GM12878 (cell line): ENCODE measurements at regions not wholly inside any gene's neighbourhood (a gene's known extent, or its start where the extent isn't known, plus 50 kb on each side); places are given as distances from the start of the nearest gene placed in this dataset.

Experiments used
- ATAC-seq: fragments of 200-7000 bp; cut with Tn5 transposase; 3 replicates; pipeline ENCODE4 v1.9.1; 2020; ENCODE audit warnings: mild to moderate bottlenecking, moderate library complexity
- BruUV-seq: library from RNA; stranded (reverse); fragments of 400-500 nt; replicated peaks from 2 replicates; lab custom pipeline; 2021; lab: Mats Ljungman, UMichigan
- CTCF ChIA-PET: fragments of 300-600 bp; sonication (Branson Sonifier 250); formaldehyde crosslinking; extraction: SDS; loops from one replicate; lab custom pipeline; 2021; ENCODE audit warnings: inconsistent platforms; lab: Yijun Ruan, JAX
- POLR2A ChIA-PET: fragments of 350-600 bp; formaldehyde crosslinking; extraction: SDS; loops from one replicate; lab custom pipeline; 2021; ENCODE audit warnings: inconsistent platforms; lab: Charles Lee
- RAD21 ChIA-PET: fragments of 300-600 bp; sonication (Branson Sonifier 250); formaldehyde crosslinking; loops from one replicate; lab custom pipeline; 2023; ENCODE audit warnings: antibody characterized with exemption; ENCODE audit not compliant: unreplicated experiment; lab: Charles Lee
- SMC1A ChIA-PET: fragments of 300-600 bp; sonication (Branson Sonifier 250); formaldehyde crosslinking; loops from one replicate; lab custom pipeline; 2023; ENCODE audit not compliant: unreplicated experiment, uncharacterized antibody; lab: Charles Lee
- DNase-seq: peaks from one replicate; pipeline ENCODE4 v3.0.0-alpha.2; 2011; ENCODE audit warnings: low read depth, low spot score
- FAIRE-seq: peaks from 3 replicates; lab custom pipeline; 2011; peaks lifted over from hg19 to GRCh38; lab: Jason Lieb, UNC
- H2AFZ ChIP-seq: 2 replicates; pipeline ENCODE4 v1.6.0; 2011; ENCODE audit warnings: low read depth, low read length, control low read depth; ENCODE audit not compliant: control insufficient read depth
- H3K27ac ChIP-seq: 2 replicates; pipeline ENCODE4 v1.5.1; 2011; ENCODE audit warnings: control low read depth; ENCODE audit not compliant: control insufficient read depth, insufficient read depth
- H3K27me3 ChIP-seq, 2 experiments: replicated peaks in 1 of 2; 2 replicates each; pipeline versions ENCODE4 v1.6.0 to v1.6.1; 2011; ENCODE audit warnings: low read length in 1 of 2; ENCODE audit not compliant: control insufficient read depth in 2 of 2, insufficient read depth in 2 of 2
- H3K36me3 ChIP-seq, 2 experiments: 2 replicates each; pipeline ENCODE4 v1.5.1; 2011; ENCODE audit warnings: low read length in 1 of 2; ENCODE audit not compliant: control insufficient read depth in 2 of 2, insufficient read depth in 2 of 2
- H3K4me1 ChIP-seq: 2 replicates; pipeline ENCODE4 v1.6.1; 2011; ENCODE audit warnings: mild to moderate bottlenecking, low read length, moderate library complexity, mixed read lengths; ENCODE audit not compliant: control insufficient read depth, insufficient read depth
- H3K4me2 ChIP-seq: 2 replicates; pipeline ENCODE4 v1.6.0; 2011; ENCODE audit warnings: control low read depth; ENCODE audit not compliant: control insufficient read depth, insufficient read depth
- H3K4me3 ChIP-seq: fragments of 200-600 bp; sonication (generic); 2 replicates; pipeline ENCODE4 v1.5.1; 2016
- H3K79me2 ChIP-seq: 2 replicates; pipeline ENCODE4 v1.6.0; 2011; ENCODE audit warnings: low read length; ENCODE audit not compliant: control insufficient read depth, insufficient read depth
- H3K9ac ChIP-seq: 2 replicates; pipeline ENCODE4 v1.8.0; 2011; ENCODE audit warnings: low read length, control low read depth, mixed read lengths; ENCODE audit not compliant: control insufficient read depth, insufficient read depth
- H3K9me3 ChIP-seq: replicated peaks from 3 replicates; pipeline ENCODE4 v1.5.1; 2011; ENCODE audit warnings: mild to moderate bottlenecking, low read length; ENCODE audit not compliant: control insufficient read depth, insufficient read depth
- H4K20me1 ChIP-seq: 2 replicates; pipeline ENCODE4 v1.6.0; 2011; ENCODE audit not compliant: control insufficient read depth, insufficient read depth
- ATF3 ChIP-seq: IDR thresholded peaks from 2 replicates; pipeline ENCODE4 v1.6.1; 2011; ENCODE audit warnings: low read depth, mild to moderate bottlenecking, low read length, moderate library complexity, borderline replicate concordance; ENCODE audit errors: extremely low read depth
- ATF7 ChIP-seq: fragments of 450-650 bp; IDR thresholded peaks from 2 replicates; pipeline ENCODE4 v1.6.1; 2016; ENCODE audit warnings: low read depth, mild to moderate bottlenecking
- CBX5 ChIP-seq: sonication (generic); IDR thresholded peaks from 2 replicates; pipeline ENCODE4 v1.6.1; 2016; ENCODE audit warnings: low read depth, moderate library complexity, mild to moderate bottlenecking, inconsistent platforms
- JUND ChIP-seq: IDR thresholded peaks from 2 replicates; pipeline ENCODE4 v1.6.1; 2012; ENCODE audit warnings: low read depth, mild to moderate bottlenecking, low read length, improper control_type of control experiment, moderate library complexity
- KLF5 ChIP-seq: fragments of 450-650 bp; IDR thresholded peaks from 2 replicates; pipeline ENCODE4 v1.6.1; 2014; ENCODE audit warnings: mild to moderate bottlenecking; ENCODE audit not compliant: partially characterized antibody
- MAX ChIP-seq: IDR thresholded peaks from 2 replicates; pipeline ENCODE4 v1.6.1; 2012; ENCODE audit warnings: low read depth, low read length, improper control_type of control experiment
- NFIC ChIP-seq: IDR thresholded peaks from 2 replicates; pipeline ENCODE4 v1.6.1; 2012; ENCODE audit warnings: low read depth, mild to moderate bottlenecking, inconsistent platforms, low read length, moderate library complexity
- RB1 ChIP-seq: fragments of 450-650 bp; formaldehyde crosslinking; IDR thresholded peaks from 2 replicates; pipeline ENCODE4 v1.6.1; 2017; ENCODE audit warnings: mild to moderate bottlenecking, borderline replicate concordance
- SIX5 ChIP-seq: IDR thresholded peaks from 2 replicates; pipeline ENCODE4 v1.6.1; 2011; ENCODE audit warnings: mild to moderate bottlenecking, low read depth, low read length, moderate library complexity; ENCODE audit not compliant: severe bottlenecking
- SREBF1 ChIP-seq: IDR thresholded peaks from 2 replicates; pipeline ENCODE4 v1.6.1; 2012; ENCODE audit warnings: mild to moderate bottlenecking, low read length
- SREBF2 ChIP-seq: IDR thresholded peaks from 2 replicates; pipeline ENCODE4 v1.6.1; 2012; ENCODE audit warnings: mild to moderate bottlenecking, low read length
- USF1 ChIP-seq: IDR thresholded peaks from 2 replicates; pipeline ENCODE4 v1.6.1; 2011; ENCODE audit warnings: borderline replicate concordance, low read depth, mild to moderate bottlenecking, moderate library complexity, mixed read lengths, low read length; ENCODE audit not compliant: insufficient read depth; ENCODE audit errors: extremely low read length
- WGBS: methylation state at CpG from one replicate; pipeline ENCODE4 v1.1.6; 2016; ENCODE audit warnings: low lambda C conversion rate; ENCODE audit not compliant: insufficient replicate concordance, insufficient coverage; ENCODE audit errors: missing lambda C conversion rate; 5-methylcytosine and 5-hydroxymethylcytosine counted together
- in situ Hi-C: fragments of 300-500 bp; cut with MboI; formaldehyde crosslinking; loops from 9 replicates; pipeline ENCODE4 v1.14.3; 2018; ENCODE audit warnings: mixed read lengths
- intact Hi-C: fragments of 100-400 bp; cut with micrococcal nuclease; formaldehyde crosslinking; loops from one replicate; pipeline ENCODE4 v1.14.2; 2022; ENCODE audit not compliant: unreplicated experiment

- H3K79me2 ChIP-seq: no peaks in the 10 kb centered on the region
- no peak for FAIRE-seq
- TF ChIP-seq KLF5: no peak
- TF ChIP-seq RB1: no peak
- TF ChIP-seq, all 136 proteins: peak for 0
- no peak overlapping the region for H3K9ac ChIP-seq
- H2AFZ ChIP-seq: no peak overlapping the region
- no peak overlapping the region for H3K27ac ChIP-seq
- in situ Hi-C loops (no loop called here), intact Hi-C loops (no loop called here)
- ChIA-PET RAD21 (no interaction called here), SMC1A (no interaction called here), POLR2A (no interaction called here), CTCF (interaction anchor here (1.0 kb wide), 1 partner anchor 76 kb away, joined by 3 read pairs; no protein-coding TSS in a partner anchor)
- no peak overlapping the region for H3K4me2 ChIP-seq
- no peaks in the 10 kb centered on the region for H3K4me1 ChIP-seq
- H3K27me3 ChIP-seq: no peaks in the 10 kb centered on the region; a peak in 1 of 4 replicates
- no peaks in the 10 kb centered on the region for H4K20me1 ChIP-seq
- H3K4me3 ChIP-seq: no peak overlapping the region
- ATAC-seq: no peak
- DNase-seq: no peak
- H3K9me3 ChIP-seq: no peaks in the 10 kb centered on the region
- no peaks in the 10 kb centered on the region for H3K36me3 ChIP-seq
- no TSS peak for BruUV-seq
Observed at GRCh38 chr5:145162626-145163025, 672.5 kb downstream of the PRELID2 start.

GRCh38 chr5:145161391-145161790 is 673.8 kb downstream of the PRELID2 start:
- RAD21 ChIA-PET: no interaction called here
- WGBS: 14% methylated on average over 3 of the region's 3 CpGs
- Histone ChIP-seq H3K27me3 (no peaks in the 10 kb centered on the region; a peak in 1 of 4 replicates), H2AFZ (no peak overlapping the region), H3K9ac (no peak overlapping the region), H4K20me1 (no peaks in the 10 kb centered on the region), H3K4me2 (no peak overlapping the region), H3K27ac (no peak overlapping the region), H3K79me2 (no peaks in the 10 kb centered on the region), H3K9me3 (no peaks in the 10 kb centered on the region), H3K4me3 (no peak overlapping the region)
- SMC1A ChIA-PET: interaction anchor here (0.9 kb wide), 1 partner anchor 40 kb away, joined by 3 read pairs; no protein-coding TSS in a partner anchor
- no peak for FAIRE-seq
- in situ Hi-C loops: no loop called here
- POLR2A ChIA-PET: interaction anchor here (0.6 kb wide), 1 partner anchor 908 kb away, joined by 5 read pairs; no protein-coding TSS in a partner anchor
- BruUV-seq: no TSS peak
- CTCF ChIA-PET: interaction anchor here (1.0 kb wide), 1 partner anchor 77 kb away, joined by 3 read pairs; no protein-coding TSS in a partner anchor
- no peak for DNase-seq
- ATAC-seq: no peak
- TF ChIP-seq ATF3 (no peak), NFIC (no peak), SREBF2 (no peak), SREBF1 (no peak), MAX (no peak), CBX5 (no peak), SIX5 (no peak), JUND (no peak), ATF7 (no peak), USF1 (no peak)
- TF ChIP-seq, all 136 proteins: peak for 0
- intact Hi-C loops: no loop called here
- H3K4me1 ChIP-seq: no peaks in the 10 kb centered on the region
- H3K36me3 ChIP-seq: no peaks in the 10 kb centered on the region
